ENCODE measurements at regions not wholly inside any gene's neighbourhood (a gene's known extent, or its start where the extent isn't known, plus 50 kb on each side); places are given as distances from the start of the nearest gene placed in this dataset.

GRCh38 chr5:61811052-61811451 is 479.0 kb downstream of the ZSWIM6 start:
- TF ChIP-seq CTCF (IDR thresholded peaks at IDR 0.05; ENCODE audit: low read depth, low read length), result no peak
- TF ChIP-seq MAX (IDR thresholded peaks at IDR 0.05; ENCODE audit: low read depth, low read length), result no peak

Measured in NB4 (cell line).